Activated naive CD8-positive, alpha-beta T cell treated with anti-CD3 and anti-CD28 coated beads, Interleukin-2, amount 50 U/mL, for 24 hours (primary cell): ENCODE measurements at regions not wholly inside any gene's neighbourhood (a gene's known extent, or its start where the extent isn't known, plus 50 kb on each side); places are given as distances from the start of the nearest gene placed in this dataset.

Experiments used
- ATAC-seq: fragments of 150-1000 bp; cut with Tn5 transposase; one replicate; pipeline ENCODE4 v1.10.0; 2021
- DNase-seq: peaks from one replicate; pipeline ENCODE4 v3.0.0; 2021
- H3K27ac Mint-ChIP-seq: one replicate; pipeline ENCODE4 v1.8.0; 2021; ENCODE audit warnings: mild to moderate bottlenecking, mixed read lengths
- H3K27me3 Mint-ChIP-seq: one replicate; pipeline ENCODE4 v1.8.0; 2021; ENCODE audit warnings: mixed read lengths
- H3K36me3 Mint-ChIP-seq: one replicate; pipeline ENCODE4 v1.8.0; 2021; ENCODE audit warnings: low read depth, mixed read lengths
- H3K4me1 Mint-ChIP-seq: one replicate; pipeline ENCODE4 v1.8.0; 2021; ENCODE audit warnings: mixed read lengths
- H3K4me3 Mint-ChIP-seq: one replicate; pipeline ENCODE4 v1.8.0; 2021; ENCODE audit warnings: mild to moderate bottlenecking, moderate library complexity, mixed read lengths
- H3K9me3 Mint-ChIP-seq: one replicate; pipeline ENCODE4 v1.8.0; 2021; ENCODE audit warnings: mixed read lengths

- peaks cover 3% of the 10 kb centered on the region for H3K27me3 Mint-ChIP-seq
- DNase-seq: no peak
- peaks cover 4% of the 10 kb centered on the region for H3K9me3 Mint-ChIP-seq
- H3K4me1 Mint-ChIP-seq: peaks cover 8% of the 10 kb centered on the region
- H3K36me3 Mint-ChIP-seq: no peaks in the 10 kb centered on the region
- no peak overlapping the region for H3K27ac Mint-ChIP-seq
- H3K4me3 Mint-ChIP-seq: no peak overlapping the region
- no peak for ATAC-seq
Observed at GRCh38 chr10:8913720-8914119, 859.2 kb downstream of the GATA3 start.

- peaks cover 16% of the 10 kb centered on the region for H3K4me1 Mint-ChIP-seq
Observed at GRCh38 chr10:8919280-8919679, 864.8 kb downstream of the GATA3 start.

GRCh38 chr10:8921568-8921967 is 867.1 kb downstream of the GATA3 start:
- DNase-seq (no peak), ATAC-seq (no peak)
- Mint-ChIP-seq H3K4me3 (no peak overlapping the region), H3K27ac (no peak overlapping the region), H3K9me3 (peaks cover 11% of the 10 kb centered on the region), H3K36me3 (no peaks in the 10 kb centered on the region), H3K4me1 (peaks cover 16% of the 10 kb centered on the region), H3K27me3 (no peaks in the 10 kb centered on the region)

More at GRCh38 chr10:8919280-8919679, 864.8 kb downstream of the GATA3 start:
- DNase-seq (no peak), ATAC-seq (peak; percentile 33)
- no peak overlapping the region for H3K4me3 Mint-ChIP-seq
- peak overlapping the region; percentile 46 for H3K27ac Mint-ChIP-seq
- H3K9me3 Mint-ChIP-seq: peaks cover 9% of the 10 kb centered on the region
- no peaks in the 10 kb centered on the region for H3K27me3 Mint-ChIP-seq
- H3K36me3 Mint-ChIP-seq: no peaks in the 10 kb centered on the region

GRCh38 chr10:8923096-8923495 is 868.6 kb downstream of the GATA3 start:
- H3K4me3 Mint-ChIP-seq: no peak overlapping the region
- DNase-seq (no peak), ATAC-seq (no peak)
- peaks cover 16% of the 10 kb centered on the region for H3K4me1 Mint-ChIP-seq
- no peak overlapping the region for H3K27ac Mint-ChIP-seq
- H3K9me3 Mint-ChIP-seq: peaks cover 11% of the 10 kb centered on the region
- H3K27me3 Mint-ChIP-seq: no peaks in the 10 kb centered on the region
- no peaks in the 10 kb centered on the region for H3K36me3 Mint-ChIP-seq

- Mint-ChIP-seq H3K4me3 (no peak overlapping the region), H3K27ac (no peak overlapping the region), H3K9me3 (peaks cover 11% of the 10 kb centered on the region), H3K27me3 (no peaks in the 10 kb centered on the region), H3K4me1 (peaks cover 4% of the 10 kb centered on the region), H3K36me3 (no peaks in the 10 kb centered on the region)
- ATAC-seq: no peak
- DNase-seq: no peak
Observed at GRCh38 chr10:8927705-8928104, 873.2 kb downstream of the GATA3 start.

- ATAC-seq (no peak), DNase-seq (no peak)
- H3K4me1 Mint-ChIP-seq: peaks cover 11% of the 10 kb centered on the region
- H3K9me3 Mint-ChIP-seq: peaks cover 12% of the 10 kb centered on the region
- H3K27me3 Mint-ChIP-seq: no peaks in the 10 kb centered on the region
- H3K4me3 Mint-ChIP-seq: no peak overlapping the region
- H3K36me3 Mint-ChIP-seq: peaks cover 6% of the 10 kb centered on the region
- H3K27ac Mint-ChIP-seq: no peak overlapping the region
Observed at GRCh38 chr10:8946451-8946850, 892.0 kb downstream of the GATA3 start.

GRCh38 chr10:8950978-8951377 is 896.5 kb downstream of the GATA3 start:
- no peak for DNase-seq
- H3K4me3 Mint-ChIP-seq: no peak overlapping the region

GRCh38 chr10:8951440-8952089 is 897.1 kb downstream of the GATA3 start:
- H3K4me3 Mint-ChIP-seq: no peak overlapping the region
- peaks cover 13% of the 10 kb centered on the region for H3K9me3 Mint-ChIP-seq
- H3K27ac Mint-ChIP-seq: peak overlapping the region; percentile 41
- DNase-seq (no peak), ATAC-seq (no peak)
- H3K27me3 Mint-ChIP-seq: no peaks in the 10 kb centered on the region
- peaks cover 15% of the 10 kb centered on the region for H3K36me3 Mint-ChIP-seq
- peaks cover 22% of the 10 kb centered on the region for H3K4me1 Mint-ChIP-seq

More at GRCh38 chr10:8950978-8951377, 896.5 kb downstream of the GATA3 start:
- no peaks in the 10 kb centered on the region for H3K27me3 Mint-ChIP-seq
- H3K9me3 Mint-ChIP-seq: peaks cover 17% of the 10 kb centered on the region
- peaks cover 22% of the 10 kb centered on the region for H3K4me1 Mint-ChIP-seq
- H3K27ac Mint-ChIP-seq: peak overlapping the region; percentile 62
- ATAC-seq: peak; percentile 69
- H3K36me3 Mint-ChIP-seq: peaks cover 19% of the 10 kb centered on the region

GRCh38 chr10:8956400-8956799 is 901.9 kb downstream of the GATA3 start:
- Mint-ChIP-seq H3K9me3 (peaks cover 12% of the 10 kb centered on the region), H3K27me3 (peaks cover 2% of the 10 kb centered on the region), H3K27ac (no peak overlapping the region), H3K36me3 (peaks cover 13% of the 10 kb centered on the region), H3K4me3 (no peak overlapping the region), H3K4me1 (peaks cover 12% of the 10 kb centered on the region)
- ATAC-seq (no peak), DNase-seq (no peak)

- no peak for ATAC-seq
- no peak for DNase-seq
- Mint-ChIP-seq H3K27me3 (peaks cover 4% of the 10 kb centered on the region), H3K9me3 (peaks cover 12% of the 10 kb centered on the region), H3K4me1 (peaks cover 15% of the 10 kb centered on the region), H3K27ac (no peak overlapping the region), H3K4me3 (no peak overlapping the region), H3K36me3 (peaks cover 12% of the 10 kb centered on the region)
Observed at GRCh38 chr10:8962249-8962648, 907.8 kb downstream of the GATA3 start.

GRCh38 chr10:8967061-8967460 is 912.6 kb downstream of the GATA3 start:
- H3K9me3 Mint-ChIP-seq: peaks cover 27% of the 10 kb centered on the region
- ATAC-seq (peak; percentile 57), DNase-seq (no peak)
- H3K36me3 Mint-ChIP-seq: peaks cover 18% of the 10 kb centered on the region
- peak overlapping the region; percentile 74 for H3K27ac Mint-ChIP-seq
- H3K27me3 Mint-ChIP-seq: peaks cover 1% of the 10 kb centered on the region
- H3K4me3 Mint-ChIP-seq: no peak overlapping the region
- peaks cover 23% of the 10 kb centered on the region for H3K4me1 Mint-ChIP-seq

- DNase-seq: no peak
- ATAC-seq: no peak
- H3K36me3 Mint-ChIP-seq: peaks cover 8% of the 10 kb centered on the region
- H3K4me3 Mint-ChIP-seq: no peak overlapping the region
- no peaks in the 10 kb centered on the region for H3K27me3 Mint-ChIP-seq
- H3K9me3 Mint-ChIP-seq: peaks cover 19% of the 10 kb centered on the region
- H3K27ac Mint-ChIP-seq: no peak overlapping the region
- H3K4me1 Mint-ChIP-seq: peaks cover 27% of the 10 kb centered on the region
Observed at GRCh38 chr10:8969853-8970252, 915.4 kb downstream of the GATA3 start.

- H3K27me3 Mint-ChIP-seq: no peaks in the 10 kb centered on the region
- peak overlapping the region; percentile 78 for H3K27ac Mint-ChIP-seq
- no peak overlapping the region for H3K4me3 Mint-ChIP-seq
Observed at GRCh38 chr10:8975535-8975934, 921.0 kb downstream of the GATA3 start.

GRCh38 chr10:8978100-8978499 is 923.6 kb downstream of the GATA3 start:
- Mint-ChIP-seq H3K27me3 (no peaks in the 10 kb centered on the region), H3K27ac (no peak overlapping the region), H3K4me1 (peaks cover 51% of the 10 kb centered on the region), H3K4me3 (no peak overlapping the region), H3K36me3 (peaks cover 9% of the 10 kb centered on the region), H3K9me3 (peaks cover 14% of the 10 kb centered on the region)
- ATAC-seq (no peak), DNase-seq (no peak)

More at GRCh38 chr10:8975535-8975934, 921.0 kb downstream of the GATA3 start:
- Mint-ChIP-seq H3K4me1 (peaks cover 37% of the 10 kb centered on the region), H3K36me3 (peaks cover 7% of the 10 kb centered on the region), H3K9me3 (peaks cover 9% of the 10 kb centered on the region)
- DNase-seq: no peak
- ATAC-seq: peak; percentile 59

- peaks cover 18% of the 10 kb centered on the region for H3K9me3 Mint-ChIP-seq
- peaks cover 13% of the 10 kb centered on the region for H3K36me3 Mint-ChIP-seq
- no peak overlapping the region for H3K27ac Mint-ChIP-seq
- H3K27me3 Mint-ChIP-seq: no peaks in the 10 kb centered on the region
- ATAC-seq (no peak), DNase-seq (no peak)
- no peak overlapping the region for H3K4me3 Mint-ChIP-seq
- peaks cover 50% of the 10 kb centered on the region for H3K4me1 Mint-ChIP-seq
Observed at GRCh38 chr10:8979976-8980375, 925.5 kb downstream of the GATA3 start.
